Breast epithelium (tissue), 4 donors: ENCODE measurements at regions not wholly inside any gene's neighbourhood (a gene's known extent, or its start where the extent isn't known, plus 50 kb on each side); places are given as distances from the start of the nearest gene placed in this dataset.
"Not testable (repeated sequence)": the region's sequence is repeated elsewhere in the genome, so short reads cannot be mapped to it uniquely, and the experiment has no call there.

Experiments used
- DNase-seq, 2 donors: peaks; one replicate each; pipeline ENCODE4 v3.0.0-alpha.2; 2019; ENCODE audit warnings: low spot score in 2 of 2
- H3K27ac ChIP-seq, 2 donors: fragments of 200-600 bp; sonication (generic) in 1 of 2; one replicate each; pipeline ENCODE4 v1.5.1; 2016 to 2019; ENCODE audit warnings: mild to moderate bottlenecking in 1 of 2
- H3K27me3 ChIP-seq, 2 donors: fragments of 200-600 bp; sonication (generic) in 1 of 2; one replicate each; pipeline versions ENCODE4 v1.5.1 to v1.6.0; 2017 to 2019; ENCODE audit warnings: control low read depth in 1 of 2, mild to moderate bottlenecking in 1 of 2
- H3K36me3 ChIP-seq: fragments of 200-600 bp; one replicate; pipeline ENCODE4 v1.5.1; 2019
- H3K4me1 ChIP-seq, 2 donors: fragments of 200-600 bp; sonication (generic); one replicate each; pipeline ENCODE4 v1.5.1; 2016 to 2019; ENCODE audit warnings: control low read depth in 1 of 2
- H3K4me3 ChIP-seq, 3 donors: fragments of 200-600 bp; sonication (generic); 1 replicate in 2 of 3; 2 replicates in 1 of 3; pipeline ENCODE4 v1.5.1; 2016 to 2019; ENCODE audit warnings: mild to moderate bottlenecking in 3 of 3, moderate library complexity in 2 of 3
- H3K9me3 ChIP-seq, 2 donors: fragments of 200-600 bp; sonication (generic) in 1 of 2; one replicate each; pipeline ENCODE4 v1.5.1; 2016 to 2019; ENCODE audit warnings: control low read depth in 1 of 2
- CTCF ChIP-seq, 3 donors: fragments of 450-650 bp; IDR thresholded peaks; one replicate each; pipeline ENCODE4 v1.5.1; 2016 to 2017; ENCODE audit warnings: antibody characterized with exemption in 3 of 3, mild to moderate bottlenecking in 3 of 3, moderate library complexity in 3 of 3
- POLR2A ChIP-seq: fragments of 450-650 bp; IDR thresholded peaks from one replicate; pipeline ENCODE4 v1.6.1; 2016; ENCODE audit warnings: antibody characterized with exemption, mild to moderate bottlenecking, moderate library complexity
- POLR2AphosphoS5 ChIP-seq, 3 donors: sonication (generic); formaldehyde crosslinking; IDR thresholded peaks; one replicate each; pipeline ENCODE4 v1.6.1; 2017; ENCODE audit warnings: antibody characterized with exemption in 3 of 3
- intact Hi-C: fragments of 100-400 bp; cut with DNase I; formaldehyde crosslinking; loops from one replicate; pipeline ENCODE4 v1.15.1; 2023; ENCODE audit warnings: low total_unique reads

DNA sequence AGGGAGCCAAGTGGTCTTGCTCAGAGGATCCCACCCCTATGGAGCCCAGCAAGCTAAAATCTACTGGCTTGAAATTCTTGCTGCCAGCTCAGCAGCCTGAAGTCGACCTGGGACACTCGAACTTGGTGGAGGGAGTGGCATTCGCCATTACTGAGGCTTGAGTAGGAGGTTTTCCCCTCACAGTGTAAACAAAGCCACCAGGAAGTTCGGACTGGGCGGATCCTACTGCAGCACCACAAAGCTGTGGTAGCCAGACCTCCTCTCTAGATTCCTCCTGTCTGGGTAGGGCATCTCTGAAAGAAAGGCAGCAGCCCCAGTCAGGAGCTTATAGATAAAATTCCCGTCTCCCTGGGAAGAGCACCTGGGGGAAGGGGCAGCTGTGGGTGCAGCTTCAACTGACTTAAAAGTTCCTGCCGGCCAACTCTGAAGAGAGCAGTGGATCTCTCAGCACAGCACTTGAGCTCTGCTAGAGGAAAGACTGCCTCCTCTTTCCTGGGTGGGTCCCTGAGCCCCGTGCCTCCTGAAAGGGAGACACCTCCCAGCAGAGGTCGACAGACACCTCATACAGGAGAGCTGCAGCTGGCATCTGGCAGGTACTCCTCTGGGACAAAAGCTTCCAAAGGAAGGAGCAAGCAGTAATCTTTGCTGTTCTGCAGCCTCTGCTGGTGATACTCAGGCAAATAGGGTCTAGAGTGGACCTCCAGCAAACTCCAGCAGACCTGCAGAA lies 576.3 kb upstream of the NECTIN3 start:
- Histone ChIP-seq H3K4me3 (no peak overlapping the region), H3K27ac (no peak overlapping the region), H3K27me3 (no peaks in the 10 kb centered on the region), H3K36me3 (no peaks in the 10 kb centered on the region), H3K9me3 (no peaks in the 10 kb centered on the region), H3K4me1 (no peaks in the 10 kb centered on the region)
- no peak for DNase-seq
- intact Hi-C loops: no loop called here
- TF ChIP-seq POLR2A (no peak), CTCF (IDR thresholded peaks at IDR 0.05) (no peak), POLR2AphosphoS5 (IDR thresholded peaks at IDR 0.05) (no peak)

DNA sequence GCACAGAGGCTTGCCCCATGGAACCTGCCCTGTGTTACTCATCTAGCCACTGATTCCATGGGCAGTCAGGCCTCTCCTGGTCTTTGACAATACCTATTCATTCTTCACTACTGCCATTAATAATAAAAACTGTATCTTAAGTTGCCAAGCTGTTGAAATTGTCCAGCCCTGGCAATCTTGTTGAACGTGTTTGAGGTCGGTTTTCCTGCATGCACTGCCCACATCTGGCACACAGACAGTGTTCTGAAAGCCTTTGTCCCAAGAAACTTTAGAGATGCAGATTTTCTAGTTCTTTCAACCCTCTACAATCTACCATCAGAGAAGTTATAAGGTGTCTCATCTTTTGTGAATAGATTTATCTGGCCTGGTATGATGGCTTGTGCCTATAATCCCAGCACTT lies 567.2 kb upstream of the NECTIN3 start:
- intact Hi-C loops: loop anchor here (10.0 kb wide), 1 partner anchor 330 kb away; no protein-coding TSS in a partner anchor
- Histone ChIP-seq H3K4me3 (no peak overlapping the region), H3K27me3 (no peaks in the 10 kb centered on the region), H3K9me3 (no peaks in the 10 kb centered on the region), H3K27ac (no peak overlapping the region), H3K4me1 (no peaks in the 10 kb centered on the region), H3K36me3 (no peaks in the 10 kb centered on the region)
- DNase-seq: no peak
- TF ChIP-seq CTCF (IDR thresholded peaks at IDR 0.05): no peak

DNA sequence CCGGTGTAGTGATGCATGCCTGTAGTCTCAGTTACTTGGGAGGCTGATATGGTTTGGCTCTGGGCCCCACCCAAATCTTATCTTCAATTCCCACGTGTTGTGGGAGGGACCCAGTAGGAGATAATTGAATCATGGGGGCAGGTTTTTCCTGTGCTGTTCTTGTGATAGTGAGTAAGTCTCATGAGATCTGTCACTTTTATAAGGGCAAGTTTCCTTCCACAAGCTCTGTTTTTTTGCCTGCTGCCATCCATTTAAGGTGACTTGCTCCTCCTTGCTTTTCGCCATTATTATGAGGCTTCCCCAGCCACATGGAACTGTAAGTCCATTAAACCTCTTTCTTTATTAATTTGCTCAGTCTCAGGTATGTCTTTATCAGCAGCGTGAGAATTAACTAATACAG lies 566.7 kb upstream of the NECTIN3 start:
- Histone ChIP-seq H3K27me3 (no peaks in the 10 kb centered on the region), H3K9me3 (no peaks in the 10 kb centered on the region), H3K4me3 (no peak overlapping the region), H3K4me1 (no peaks in the 10 kb centered on the region), H3K36me3 (no peaks in the 10 kb centered on the region), H3K27ac (no peak overlapping the region)
- DNase-seq: no peak
- TF ChIP-seq CTCF (IDR thresholded peaks at IDR 0.05): no peak
- no peak for TF ChIP-seq POLR2A
- TF ChIP-seq POLR2AphosphoS5 (IDR thresholded peaks at IDR 0.05): no peak
- intact Hi-C loops: loop anchor here (10.0 kb wide), 1 partner anchor 330 kb away; no protein-coding TSS in a partner anchor

DNA sequence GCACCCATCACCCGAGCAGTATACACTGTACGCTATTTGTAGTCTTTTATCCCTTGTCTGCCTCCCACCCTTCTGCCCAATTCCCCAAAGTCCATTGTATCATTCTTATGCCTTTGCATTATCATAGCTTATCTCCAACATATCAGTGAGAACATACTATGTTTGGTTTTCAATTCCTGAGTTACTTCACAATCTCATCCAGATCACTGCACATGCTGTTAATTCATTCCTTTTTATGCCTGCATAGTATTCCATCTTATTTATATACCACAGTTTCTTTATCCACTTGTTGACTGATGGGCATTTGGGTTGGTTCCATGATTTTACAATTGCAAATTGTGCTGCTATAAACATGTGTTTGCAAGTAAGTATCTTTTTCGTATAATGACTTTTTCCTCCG lies 564.7 kb upstream of the NECTIN3 start:
- no peak overlapping the region for H3K27ac ChIP-seq
- H3K36me3 ChIP-seq: no peaks in the 10 kb centered on the region
- no peaks in the 10 kb centered on the region for H3K4me1 ChIP-seq
- peaks cover 0 to 3% of the 10 kb centered on the region in 2 donors for H3K9me3 ChIP-seq
- intact Hi-C loops: loop anchor here (10.0 kb wide), 1 partner anchor 328 kb away; no protein-coding TSS in a partner anchor
- DNase-seq: no peak
- no peak overlapping the region for H3K4me3 ChIP-seq
- no peak for TF ChIP-seq POLR2A
- no peak for TF ChIP-seq POLR2AphosphoS5 (IDR thresholded peaks at IDR 0.05)
- TF ChIP-seq CTCF (IDR thresholded peaks at IDR 0.05): no peak
- no peaks in the 10 kb centered on the region for H3K27me3 ChIP-seq

DNA sequence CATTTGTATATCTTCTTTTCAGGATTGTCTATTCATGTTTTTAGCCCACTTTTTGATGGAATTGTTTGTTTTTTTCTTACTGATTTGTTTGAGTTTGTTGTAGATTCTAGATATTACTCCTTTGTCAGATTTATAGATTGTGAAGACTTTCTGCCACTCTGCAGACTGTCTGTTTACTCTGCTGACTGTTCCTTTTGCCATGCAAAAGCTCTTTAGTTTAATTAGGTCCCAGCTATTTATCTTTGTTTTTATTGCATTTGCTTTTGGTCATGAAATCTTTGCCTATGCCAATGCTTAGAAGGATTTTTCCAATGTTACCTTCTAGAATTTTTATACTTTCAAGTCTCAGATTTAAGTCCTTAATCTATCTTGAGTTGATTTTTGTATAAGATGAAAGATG lies 564.0 kb upstream of the NECTIN3 start:
- not testable (repeated sequence) for DNase-seq, H3K27me3 ChIP-seq, H3K4me3 ChIP-seq, H3K4me1 ChIP-seq, H3K36me3 ChIP-seq, H3K9me3 ChIP-seq, H3K27ac ChIP-seq
- intact Hi-C loops: loop anchor here (10.0 kb wide), 1 partner anchor 327 kb away; no protein-coding TSS in a partner anchor
